MM.1S (cell line): ENCODE measurements at regions not wholly inside any gene's neighbourhood (a gene's known extent, or its start where the extent isn't known, plus 50 kb on each side); places are given as distances from the start of the nearest gene placed in this dataset.

Experiments used
- DNase-seq: peaks from one replicate; pipeline ENCODE4 v3.0.0-alpha.2; 2015
- H2AFZ ChIP-seq: fragments of 300-600 bp; sonication (generic); 2 replicates; pipeline ENCODE4 v1.6.0; 2016; ENCODE audit warnings: antibody characterized with exemption, low read length
- H3F3A ChIP-seq: fragments of 300-600 bp; sonication (generic); 2 replicates; pipeline ENCODE4 v1.6.1; 2016; ENCODE audit warnings: mild to moderate bottlenecking, antibody characterized with exemption, low read length, moderate library complexity, mixed read lengths; ENCODE audit not compliant: insufficient read depth
- H3K27ac ChIP-seq: fragments of 300-600 bp; sonication (generic); 2 replicates; pipeline ENCODE4 v1.5.1; 2016; ENCODE audit warnings: mild to moderate bottlenecking, low read length
- H3K27me3 ChIP-seq: fragments of 300-600 bp; sonication (generic); replicated peaks from 2 replicates; pipeline ENCODE4 v1.6.0; 2016; ENCODE audit warnings: low read length; ENCODE audit not compliant: insufficient read depth
- H3K36me3 ChIP-seq: fragments of 300-600 bp; sonication (generic); replicated peaks from 2 replicates; pipeline ENCODE4 v1.6.1; 2016; ENCODE audit warnings: mild to moderate bottlenecking, low read length, mixed read lengths; ENCODE audit not compliant: insufficient read depth
- H3K4me1 ChIP-seq: fragments of 300-600 bp; sonication (generic); 2 replicates; pipeline ENCODE4 v1.6.1; 2016; ENCODE audit warnings: low read length, mixed read lengths
- H3K4me2 ChIP-seq: fragments of 300-600 bp; sonication (generic); 2 replicates; pipeline ENCODE4 v1.6.0; 2016; ENCODE audit warnings: low read depth, low read length
- H3K4me3 ChIP-seq: fragments of 300-600 bp; sonication (generic); 2 replicates; pipeline ENCODE4 v1.5.1; 2016; ENCODE audit warnings: low read length, mixed read lengths
- H3K79me2 ChIP-seq: fragments of 300-600 bp; sonication (generic); 2 replicates; pipeline ENCODE4 v1.6.1; 2016; ENCODE audit warnings: mixed run types, low read length, mixed read lengths
- H3K9ac ChIP-seq: fragments of 300-600 bp; sonication (generic); 2 replicates; pipeline ENCODE4 v1.6.1; 2016; ENCODE audit warnings: low read length, mixed read lengths
- H3K9me2 ChIP-seq: fragments of 300-600 bp; sonication (generic); replicated peaks from 2 replicates; pipeline ENCODE4 v1.6.1; 2016; ENCODE audit warnings: mild to moderate bottlenecking, low read length, mixed read lengths; ENCODE audit not compliant: insufficient read depth
- H3K9me3 ChIP-seq: fragments of 300-600 bp; sonication (generic); replicated peaks from 2 replicates; pipeline ENCODE4 v1.6.1; 2016; ENCODE audit warnings: mild to moderate bottlenecking, low read length, mixed read lengths; ENCODE audit not compliant: insufficient read depth
- H4K20me1 ChIP-seq: fragments of 300-600 bp; sonication (generic); 2 replicates; pipeline ENCODE4 v1.6.1; 2016; ENCODE audit warnings: mild to moderate bottlenecking, low read length, moderate library complexity, mixed read lengths; ENCODE audit not compliant: insufficient read depth
- CTCF ChIP-seq: fragments of 300-600 bp; sonication (generic); IDR thresholded peaks from 2 replicates; pipeline ENCODE4 v1.5.1; 2016; ENCODE audit warnings: antibody characterized with exemption, low read length, mixed read lengths
- EZH2 ChIP-seq: fragments of 300-600 bp; sonication (generic); optimal IDR thresholded peaks from 2 replicates; pipeline ENCODE3; 2017; ENCODE audit warnings: low read depth, mild to moderate bottlenecking, antibody characterized with exemption, low read length, mixed read lengths
- EZH2phosphoT487 ChIP-seq: fragments of 300-600 bp; sonication (generic); IDR thresholded peaks from 2 replicates; pipeline ENCODE4 v1.6.1; 2018; ENCODE audit warnings: antibody characterized with exemption, low read length

GRCh38 chr1:163981500-163982030 lies 577.4 kb upstream of the PBX1 start:
- Histone ChIP-seq H3F3A (no peaks in the 10 kb centered on the region), H3K36me3 (no peaks in the 10 kb centered on the region), H3K9me3 (no peaks in the 10 kb centered on the region), H4K20me1 (no peaks in the 10 kb centered on the region), H3K4me2 (no peak overlapping the region), H3K27ac (no peak overlapping the region), H3K9me2 (no peaks in the 10 kb centered on the region), H3K79me2 (no peaks in the 10 kb centered on the region), H3K4me3 (no peak overlapping the region), H3K4me1 (no peaks in the 10 kb centered on the region), H3K9ac (no peak overlapping the region), H3K27me3 (no peaks in the 10 kb centered on the region), H2AFZ (no peak overlapping the region)
- DNase-seq, result no peak
- TF ChIP-seq EZH2phosphoT487 (no peak), EZH2 (no peak), CTCF (no peak)

- no peaks in the 10 kb centered on the region for H3K79me2 ChIP-seq
- H3K9me2 ChIP-seq, result no peaks in the 10 kb centered on the region
- TF ChIP-seq EZH2phosphoT487, result no peak
- no peak for TF ChIP-seq EZH2
- TF ChIP-seq CTCF, result no peak
These were observed 575.9 kb upstream of the PBX1 start for GRCh38 chr1:163983097-163983496.

GRCh38 chr1:163985700-163986099 lies 573.3 kb upstream of the PBX1 start:
- Histone ChIP-seq H3K4me3 (no peak overlapping the region), H3K9me2 (no peaks in the 10 kb centered on the region), H3K79me2 (no peaks in the 10 kb centered on the region), H3K9me3 (no peaks in the 10 kb centered on the region), H3K27me3 (no peaks in the 10 kb centered on the region), H3F3A (no peaks in the 10 kb centered on the region), H3K4me2 (no peak overlapping the region), H4K20me1 (no peaks in the 10 kb centered on the region), H2AFZ (no peak overlapping the region), H3K36me3 (no peaks in the 10 kb centered on the region), H3K4me1 (no peaks in the 10 kb centered on the region), H3K27ac (no peak overlapping the region), H3K9ac (no peak overlapping the region)
- DNase-seq, result no peak
- no peak for TF ChIP-seq CTCF
- no peak for TF ChIP-seq EZH2phosphoT487
- TF ChIP-seq EZH2, result no peak

More at GRCh38 chr1:163983097-163983496, 575.9 kb upstream of the PBX1 start:
- no peak for DNase-seq
- Histone ChIP-seq H3K27me3 (no peaks in the 10 kb centered on the region), H3K4me3 (no peak overlapping the region), H4K20me1 (no peaks in the 10 kb centered on the region), H3K36me3 (no peaks in the 10 kb centered on the region), H3K27ac (no peak overlapping the region), H3K4me1 (no peaks in the 10 kb centered on the region), H2AFZ (no peak overlapping the region), H3K9me3 (no peaks in the 10 kb centered on the region), H3K4me2 (no peak overlapping the region), H3K9ac (no peak overlapping the region), H3F3A (no peaks in the 10 kb centered on the region)
